ENCODE measurements at regions not wholly inside any gene's neighbourhood (a gene's known extent, or its start where the extent isn't known, plus 50 kb on each side); places are given as distances from the start of the nearest gene placed in this dataset.

DNA sequence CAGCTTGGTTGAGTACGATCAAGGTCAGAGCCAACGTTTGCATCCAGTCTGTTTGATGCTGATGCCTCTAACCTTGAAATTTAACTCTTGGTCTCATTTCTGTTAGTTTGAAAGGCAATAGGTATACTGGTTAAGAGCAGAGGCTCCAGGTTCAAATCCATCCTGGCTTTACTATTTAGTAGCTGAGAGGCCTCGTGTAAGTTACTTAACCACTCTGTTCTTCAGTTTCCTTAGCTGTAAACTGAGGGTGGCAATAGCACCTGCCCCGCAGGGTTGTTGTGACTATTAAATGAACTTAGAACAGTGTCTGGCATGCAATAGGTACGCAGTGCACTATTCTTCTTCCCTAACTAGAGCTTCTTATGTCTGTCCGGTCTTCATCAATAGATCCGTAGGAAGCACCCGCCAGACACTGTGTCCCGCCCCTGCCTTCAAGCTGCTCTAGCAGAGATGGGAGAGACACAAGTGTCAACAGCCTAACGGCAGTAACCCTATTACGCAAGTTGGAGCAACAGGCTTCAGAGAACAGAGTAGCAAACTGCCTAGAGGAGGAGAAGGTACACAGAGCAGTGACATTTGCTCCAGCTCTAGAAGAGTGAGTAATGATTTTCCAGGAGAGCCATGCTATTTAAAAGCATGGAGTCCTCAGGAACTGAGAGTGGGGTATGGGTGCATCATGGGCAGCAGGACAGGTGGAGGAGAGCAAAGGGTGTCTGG lies 62.7 kb upstream of the ST3GAL5 start:
- Histone ChIP-seq H3K4me2 (no peak overlapping the region), H3K27ac (peak overlapping the region; percentile 8 to 76; a peak in 3 of 6 replicates), H3K4me3 (no peak overlapping the region), H3K9me3 (peaks cover 23% of the 10 kb centered on the region; the same call in 2 of the 3 replicates), H3K4me1 (peaks cover 40% of the 10 kb centered on the region)
- FAIRE-seq (no peak), DNase-seq (ENCODE audit: low read depth in 1 of 2, low spot score in 1 of 2) (no peak), ATAC-seq (peak; percentile 16 to 30; a peak in 3 of 6 replicates)
- TF ChIP-seq CEBPB (IDR thresholded peaks at IDR 0.05) (peak in 1 of 2 experiments; percentile 60; a peak in 2 of 4 replicates), ZC3H11A (IDR thresholded peaks at IDR 0.05) (no peak), BHLHE40 (IDR thresholded peaks at IDR 0.05; ENCODE audit: low read depth, low read length) (no peak), KDM1A (IDR thresholded peaks at IDR 0.05; ENCODE audit: low read depth) (0 out of 2 replicates have a peak, but pooled peaks have one; percentile 9)
- ChIA-PET CTCF (interaction anchor here (1.2 to 4.6 kb wide), 6 partner anchors 9 to 124 kb away, joined by 3 to 30 read pairs (median 4); partner anchors contain the start of gene ST3GAL5), POLR2A (no interaction called here)
- WGBS (ENCODE audit: missing lambda C conversion rate): 81% methylated on average over 11 of the region's 11 CpGs

GRCh38 chr2:85950743-85951142 lies 62.0 kb upstream of the ST3GAL5 start:
- DNase-seq (ENCODE audit: low read depth in 1 of 2, low spot score in 1 of 2) (no peak), ATAC-seq (no peak), FAIRE-seq (no peak)
- peak overlapping the region in 1 of 2 experiments; percentile 24; a peak in 1 of 6 replicates for H3K27ac ChIP-seq
- WGBS (ENCODE audit: missing lambda C conversion rate): 87% methylated on average over 4 of the region's 4 CpGs
- peaks cover 28% of the 10 kb centered on the region for H3K9me3 ChIP-seq
- H3K4me2 ChIP-seq: no peak overlapping the region
- ChIA-PET CTCF (interaction anchor here (1.0 to 4.6 kb wide), 4 partner anchors 12 to 123 kb away, joined by 4 to 30 read pairs (median 5); partner anchors contain the start of gene ST3GAL5), POLR2A (no interaction called here)
- no peak for TF ChIP-seq RARB (CRISPR knock-in tag; IDR thresholded peaks at IDR 0.05)
- TF ChIP-seq, protein P1, sequence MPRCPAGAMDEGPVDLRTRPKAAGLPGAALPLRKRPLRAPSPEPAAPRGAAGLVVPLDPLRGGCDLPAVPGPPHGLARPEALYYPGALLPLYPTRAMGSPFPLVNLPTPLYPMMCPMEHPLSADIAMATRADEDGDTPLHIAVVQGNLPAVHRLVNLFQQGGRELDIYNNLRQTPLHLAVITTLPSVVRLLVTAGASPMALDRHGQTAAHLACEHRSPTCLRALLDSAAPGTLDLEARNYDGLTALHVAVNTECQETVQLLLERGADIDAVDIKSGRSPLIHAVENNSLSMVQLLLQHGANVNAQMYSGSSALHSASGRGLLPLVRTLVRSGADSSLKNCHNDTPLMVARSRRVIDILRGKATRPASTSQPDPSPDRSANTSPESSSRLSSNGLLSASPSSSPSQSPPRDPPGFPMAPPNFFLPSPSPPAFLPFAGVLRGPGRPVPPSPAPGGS (IDR thresholded peaks at IDR 0.05): no peak
- no peak for TF ChIP-seq POLR2AphosphoS2 (conservative IDR thresholded peaks at IDR 0.05; ENCODE audit: low read length)
- TF ChIP-seq ELK1 (IDR thresholded peaks at IDR 0.05; ENCODE audit: low read depth, low read length): no peak
- no peak for TF ChIP-seq NFE2L2 (conservative IDR thresholded peaks at IDR 0.05; ENCODE audit: low read length)
- no peak for TF ChIP-seq PHF8 (IDR thresholded peaks at IDR 0.05; ENCODE audit: borderline replicate concordance, low read depth)
- no peak for TF ChIP-seq EHMT2 (IDR thresholded peaks at IDR 0.05; ENCODE audit: low read depth)
- no peak for TF ChIP-seq JUN (IDR thresholded peaks at IDR 0.05)
- TF ChIP-seq, protein P2, sequence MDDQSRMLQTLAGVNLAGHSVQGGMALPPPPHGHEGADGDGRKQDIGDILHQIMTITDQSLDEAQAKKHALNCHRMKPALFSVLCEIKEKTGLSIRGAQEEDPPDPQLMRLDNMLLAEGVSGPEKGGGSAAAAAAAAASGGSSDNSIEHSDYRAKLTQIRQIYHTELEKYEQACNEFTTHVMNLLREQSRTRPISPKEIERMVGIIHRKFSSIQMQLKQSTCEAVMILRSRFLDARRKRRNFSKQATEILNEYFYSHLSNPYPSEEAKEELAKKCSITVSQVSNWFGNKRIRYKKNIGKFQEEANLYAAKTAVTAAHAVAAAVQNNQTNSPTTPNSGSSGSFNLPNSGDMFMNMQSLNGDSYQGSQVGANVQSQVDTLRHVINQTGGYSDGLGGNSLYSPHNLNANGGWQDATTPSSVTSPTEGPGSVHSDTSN (IDR thresholded peaks at IDR 0.05): no peak
- TF ChIP-seq HOXB13 (CRISPR knock-in tag; IDR thresholded peaks at IDR 0.05; ENCODE audit: low read depth): no peak
- TF ChIP-seq CBX8 (IDR thresholded peaks at IDR 0.05): no peak
- TF ChIP-seq ZFP36 (IDR thresholded peaks at IDR 0.05; ENCODE audit: borderline replicate concordance, partially characterized antibody): no peak
- no peak for TF ChIP-seq MAX (IDR thresholded peaks at IDR 0.05)
- no peak for TF ChIP-seq CBX2 (IDR thresholded peaks at IDR 0.05; ENCODE audit: borderline replicate concordance, low read depth)
- no peak for TF ChIP-seq CEBPB (IDR thresholded peaks at IDR 0.05)
- TF ChIP-seq, protein P3, sequence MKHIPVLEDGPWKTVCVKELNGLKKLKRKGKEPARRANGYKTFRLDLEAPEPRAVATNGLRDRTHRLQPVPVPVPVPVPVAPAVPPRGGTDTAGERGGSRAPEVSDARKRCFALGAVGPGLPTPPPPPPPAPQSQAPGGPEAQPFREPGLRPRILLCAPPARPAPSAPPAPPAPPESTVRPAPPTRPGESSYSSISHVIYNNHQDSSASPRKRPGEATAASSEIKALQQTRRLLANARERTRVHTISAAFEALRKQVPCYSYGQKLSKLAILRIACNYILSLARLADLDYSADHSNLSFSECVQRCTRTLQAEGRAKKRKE (CRISPR knock-in tag; IDR thresholded peaks at IDR 0.05; ENCODE audit: low read depth): no peak
- no peak for TF ChIP-seq KDM5A (IDR thresholded peaks at IDR 0.05)
- no peak overlapping the region for H3K4me3 ChIP-seq
- peaks cover 40% of the 10 kb centered on the region for H3K4me1 ChIP-seq
